H1 (cell line): ENCODE measurements at regions not wholly inside any gene's neighbourhood (a gene's known extent, or its start where the extent isn't known, plus 50 kb on each side); places are given as distances from the start of the nearest gene placed in this dataset.

Experiments
- GTF2F1 ChIP-seq: IDR thresholded peaks from 2 replicates; pipeline ENCODE4 v1.6.1; 2012; ENCODE audit warnings: low read depth, low read length, improper control_type of control experiment, borderline replicate concordance
- MAX ChIP-seq: IDR thresholded peaks from 2 replicates; pipeline ENCODE4 v1.6.1; 2012; ENCODE audit warnings: inconsistent platforms
- POLR2A ChIP-seq, 2 experiments: IDR thresholded peaks; 1 replicate in 1 of 2; 2 replicates in 1 of 2; pipeline ENCODE4 v1.6.1; 2011; ENCODE audit warnings: low read depth in 2 of 2, low read length in 2 of 2, mild to moderate bottlenecking in 2 of 2; ENCODE audit errors: control extremely low read depth in 1 of 2
- TEAD4 ChIP-seq: IDR thresholded peaks from 2 replicates; pipeline ENCODE4 v1.6.1; 2012; ENCODE audit warnings: low read depth, low read length, inconsistent platforms, mixed read lengths
- USF2 ChIP-seq: IDR thresholded peaks from 2 replicates; pipeline ENCODE4 v1.6.1; 2011; ENCODE audit warnings: low read length, improper control_type of control experiment

GRCh38 chr3:70880421-70880820, 568.0 kb upstream of the MDFIC2 start (continued):
- TF ChIP-seq USF2 (no peak), POLR2A (IDR thresholded peaks at IDR 0.05; ENCODE audit: control extremely low read depth in 1 of 2, low read depth in 2 of 2, low read length in 2 of 2) (no peak), MAX (no peak), TEAD4 (no peak), GTF2F1 (no peak)
